ENCODE measurements at regions not wholly inside any gene's neighbourhood (a gene's known extent, or its start where the extent isn't known, plus 50 kb on each side); places are given as distances from the start of the nearest gene placed in this dataset.

- H3K4me1 Mint-ChIP-seq (ENCODE audit: low read depth): peaks cover 71% of the 10 kb centered on the region
- no peak overlapping the region for H3K4me3 Mint-ChIP-seq
These were observed 92.5 kb upstream of the CXCR4 start for GRCh38 chr2:136210455-136210805.

GRCh38 chr2:136209561-136210454, 91.9 kb upstream of the CXCR4 start:
- peaks cover 71% of the 10 kb centered on the region for H3K4me1 Mint-ChIP-seq (ENCODE audit: low read depth)
- H3K4me3 Mint-ChIP-seq: no peak overlapping the region
- no peak overlapping the region for H3K27ac Mint-ChIP-seq
- H3K36me3 Mint-ChIP-seq: peaks cover 11% of the 10 kb centered on the region
- no peaks in the 10 kb centered on the region for H3K27me3 Mint-ChIP-seq
- peaks cover 16% of the 10 kb centered on the region for H3K9me3 Mint-ChIP-seq (ENCODE audit: low read depth)

More at GRCh38 chr2:136210455-136210805, 92.5 kb upstream of the CXCR4 start:
- H3K9me3 Mint-ChIP-seq (ENCODE audit: low read depth): peaks cover 16% of the 10 kb centered on the region
- peak overlapping the region; percentile 8 for H3K27ac Mint-ChIP-seq
- H3K36me3 Mint-ChIP-seq: peaks cover 11% of the 10 kb centered on the region
- H3K27me3 Mint-ChIP-seq: no peaks in the 10 kb centered on the region

GRCh38 chr2:136208682-136209420, 90.9 kb upstream of the CXCR4 start:
- Mint-ChIP-seq H3K4me3 (no peak overlapping the region), H3K27me3 (no peaks in the 10 kb centered on the region), H3K9me3 (ENCODE audit: low read depth) (peaks cover 16% of the 10 kb centered on the region), H3K27ac (no peak overlapping the region), H3K36me3 (peaks cover 10% of the 10 kb centered on the region), H3K4me1 (ENCODE audit: low read depth) (peaks cover 65% of the 10 kb centered on the region)

- Mint-ChIP-seq H3K36me3 (peaks cover 12% of the 10 kb centered on the region), H3K27me3 (no peaks in the 10 kb centered on the region), H3K4me3 (no peak overlapping the region), H3K27ac (peak overlapping the region; percentile 64), H3K9me3 (ENCODE audit: low read depth) (peaks cover 19% of the 10 kb centered on the region), H3K4me1 (ENCODE audit: low read depth) (peaks cover 53% of the 10 kb centered on the region)
These were observed 89.7 kb upstream of the CXCR4 start for GRCh38 chr2:136207665-136208064.

GRCh38 chr2:136207030-136207623, 89.2 kb upstream of the CXCR4 start:
- H3K9me3 Mint-ChIP-seq (ENCODE audit: low read depth): peaks cover 22% of the 10 kb centered on the region
- H3K4me3 Mint-ChIP-seq: peak overlapping the region; percentile 34
- H3K27me3 Mint-ChIP-seq: no peaks in the 10 kb centered on the region
- peaks cover 48% of the 10 kb centered on the region for H3K4me1 Mint-ChIP-seq (ENCODE audit: low read depth)
- peaks cover 14% of the 10 kb centered on the region for H3K36me3 Mint-ChIP-seq
- H3K27ac Mint-ChIP-seq: peak overlapping the region; percentile 64

- Mint-ChIP-seq H3K27ac (peak overlapping the region; percentile 64), H3K27me3 (no peaks in the 10 kb centered on the region), H3K4me1 (ENCODE audit: low read depth) (peaks cover 43% of the 10 kb centered on the region), H3K36me3 (peaks cover 14% of the 10 kb centered on the region), H3K4me3 (no peak overlapping the region), H3K9me3 (ENCODE audit: low read depth) (peaks cover 22% of the 10 kb centered on the region)
These were observed 88.7 kb upstream of the CXCR4 start for GRCh38 chr2:136206613-136207012.

- Mint-ChIP-seq H3K27ac (no peak overlapping the region), H3K36me3 (peaks cover 14% of the 10 kb centered on the region), H3K4me1 (ENCODE audit: low read depth) (peaks cover 33% of the 10 kb centered on the region), H3K27me3 (no peaks in the 10 kb centered on the region), H3K4me3 (no peak overlapping the region), H3K9me3 (ENCODE audit: low read depth) (peaks cover 24% of the 10 kb centered on the region)
These were observed 87.7 kb upstream of the CXCR4 start for GRCh38 chr2:136205615-136206014.

GRCh38 chr2:136204971-136205370, 87.0 kb upstream of the CXCR4 start:
- Mint-ChIP-seq H3K36me3 (peaks cover 14% of the 10 kb centered on the region), H3K9me3 (ENCODE audit: low read depth) (peaks cover 19% of the 10 kb centered on the region), H3K27ac (no peak overlapping the region), H3K4me1 (ENCODE audit: low read depth) (peaks cover 30% of the 10 kb centered on the region), H3K4me3 (no peak overlapping the region), H3K27me3 (no peaks in the 10 kb centered on the region)

- Mint-ChIP-seq H3K27ac (no peak overlapping the region), H3K4me1 (ENCODE audit: low read depth) (peaks cover 5% of the 10 kb centered on the region), H3K4me3 (no peak overlapping the region), H3K27me3 (no peaks in the 10 kb centered on the region), H3K9me3 (ENCODE audit: low read depth) (no peaks in the 10 kb centered on the region), H3K36me3 (peaks cover 3% of the 10 kb centered on the region)
These were observed 77.3 kb upstream of the CXCR4 start for GRCh38 chr2:136195226-136195625.

GRCh38 chr2:136191041-136191440, 73.1 kb upstream of the CXCR4 start:
- H3K9me3 Mint-ChIP-seq (ENCODE audit: low read depth): no peaks in the 10 kb centered on the region
- H3K4me3 Mint-ChIP-seq: no peak overlapping the region
- no peaks in the 10 kb centered on the region for H3K36me3 Mint-ChIP-seq
- H3K4me1 Mint-ChIP-seq (ENCODE audit: low read depth): no peaks in the 10 kb centered on the region
- H3K27me3 Mint-ChIP-seq: no peaks in the 10 kb centered on the region
- no peak overlapping the region for H3K27ac Mint-ChIP-seq

GRCh38 chr2:136189221-136189782, 71.4 kb upstream of the CXCR4 start:
- Mint-ChIP-seq H3K36me3 (no peaks in the 10 kb centered on the region), H3K27ac (no peak overlapping the region), H3K27me3 (no peaks in the 10 kb centered on the region), H3K4me3 (no peak overlapping the region), H3K4me1 (ENCODE audit: low read depth) (no peaks in the 10 kb centered on the region), H3K9me3 (ENCODE audit: low read depth) (no peaks in the 10 kb centered on the region)

- no peak overlapping the region for H3K4me3 Mint-ChIP-seq
- no peak overlapping the region for H3K27ac Mint-ChIP-seq
- no peaks in the 10 kb centered on the region for H3K4me1 Mint-ChIP-seq (ENCODE audit: low read depth)
- no peaks in the 10 kb centered on the region for H3K27me3 Mint-ChIP-seq
- no peaks in the 10 kb centered on the region for H3K36me3 Mint-ChIP-seq
- H3K9me3 Mint-ChIP-seq (ENCODE audit: low read depth): no peaks in the 10 kb centered on the region
These were observed 70.1 kb upstream of the CXCR4 start for GRCh38 chr2:136188086-136188485.

GRCh38 chr2:136185981-136186776, 68.2 kb upstream of the CXCR4 start:
- H3K27ac Mint-ChIP-seq: no peak overlapping the region
- no peaks in the 10 kb centered on the region for H3K4me1 Mint-ChIP-seq (ENCODE audit: low read depth)
- H3K27me3 Mint-ChIP-seq: no peaks in the 10 kb centered on the region
- H3K9me3 Mint-ChIP-seq (ENCODE audit: low read depth): no peaks in the 10 kb centered on the region
- H3K36me3 Mint-ChIP-seq: no peaks in the 10 kb centered on the region
- H3K4me3 Mint-ChIP-seq: no peak overlapping the region

- no peaks in the 10 kb centered on the region for H3K36me3 Mint-ChIP-seq
- peaks cover 16% of the 10 kb centered on the region for H3K4me1 Mint-ChIP-seq (ENCODE audit: low read depth)
- no peak overlapping the region for H3K4me3 Mint-ChIP-seq
- H3K27ac Mint-ChIP-seq: no peak overlapping the region
- H3K27me3 Mint-ChIP-seq: no peaks in the 10 kb centered on the region
- H3K9me3 Mint-ChIP-seq (ENCODE audit: low read depth): no peaks in the 10 kb centered on the region
These were observed 65.1 kb upstream of the CXCR4 start for GRCh38 chr2:136183097-136183496.

Measured in activated naive CD8-positive, alpha-beta T cell (primary cell).